ENCODE measurements at regions not wholly inside any gene's neighbourhood (a gene's known extent, or its start where the extent isn't known, plus 50 kb on each side); places are given as distances from the start of the nearest gene placed in this dataset.

- TF ChIP-seq, protein P1, sequence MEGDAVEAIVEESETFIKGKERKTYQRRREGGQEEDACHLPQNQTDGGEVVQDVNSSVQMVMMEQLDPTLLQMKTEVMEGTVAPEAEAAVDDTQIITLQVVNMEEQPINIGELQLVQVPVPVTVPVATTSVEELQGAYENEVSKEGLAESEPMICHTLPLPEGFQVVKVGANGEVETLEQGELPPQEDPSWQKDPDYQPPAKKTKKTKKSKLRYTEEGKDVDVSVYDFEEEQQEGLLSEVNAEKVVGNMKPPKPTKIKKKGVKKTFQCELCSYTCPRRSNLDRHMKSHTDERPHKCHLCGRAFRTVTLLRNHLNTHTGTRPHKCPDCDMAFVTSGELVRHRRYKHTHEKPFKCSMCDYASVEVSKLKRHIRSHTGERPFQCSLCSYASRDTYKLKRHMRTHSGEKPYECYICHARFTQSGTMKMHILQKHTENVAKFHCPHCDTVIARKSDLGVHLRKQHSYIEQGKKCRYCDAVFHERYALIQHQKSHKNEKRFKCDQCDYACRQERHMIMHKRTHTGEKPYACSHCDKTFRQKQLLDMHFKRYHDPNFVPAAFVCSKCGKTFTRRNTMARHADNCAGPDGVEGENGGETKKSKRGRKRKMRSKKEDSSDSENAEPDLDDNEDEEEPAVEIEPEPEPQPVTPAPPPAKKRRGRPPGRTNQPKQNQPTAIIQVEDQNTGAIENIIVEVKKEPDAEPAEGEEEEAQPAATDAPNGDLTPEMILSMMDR (IDR thresholded peaks at IDR 0.05), result no peak
- TF ChIP-seq POLR2A (IDR thresholded peaks at IDR 0.05), result no peak
Measured at GRCh38 chr4:17203797-17204196, 305.4 kb upstream of the LDB2 start.

Measured in body of pancreas (tissue), 4 donors.